Cardiac muscle cell (in vitro differentiated cells and primary cell): ENCODE measurements at regions not wholly inside any gene's neighbourhood (a gene's known extent, or its start where the extent isn't known, plus 50 kb on each side); places are given as distances from the start of the nearest gene placed in this dataset.

Experiments
- DNase-seq, 2 donors: peaks; one replicate each; pipeline versions ENCODE4 v3.0.0 to v3.0.0-alpha.2; 2010 to 2017; ENCODE audit warnings: low read depth in 1 of 2, low spot score in 1 of 2
- H3K27ac ChIP-seq: fragments of 200-600 bp; sonication (generic); 2 replicates; pipeline ENCODE4 v1.5.1; 2016
- H3K27me3 ChIP-seq: fragments of 200-600 bp; sonication (generic); 2 replicates; pipeline ENCODE4 v1.6.0; 2016; ENCODE audit warnings: control low read depth
- H3K36me3 ChIP-seq: fragments of 200-600 bp; sonication (generic); 2 replicates; pipeline ENCODE4 v1.5.1; 2016; ENCODE audit warnings: control low read depth
- H3K4me1 ChIP-seq: fragments of 200-600 bp; sonication (generic); 2 replicates; pipeline ENCODE4 v1.8.1; 2017; ENCODE audit warnings: low read depth, mild to moderate bottlenecking, mixed run types
- H3K4me3 ChIP-seq: fragments of 200-600 bp; sonication (generic); 2 replicates; pipeline ENCODE4 v1.5.1; 2016; ENCODE audit warnings: mild to moderate bottlenecking
- H3K9me3 ChIP-seq: fragments of 200-600 bp; sonication (generic); 2 replicates; pipeline ENCODE4 v1.5.1; 2017; ENCODE audit warnings: low read depth, mild to moderate bottlenecking, control low read depth
- TF ChIP-seq, protein P1 (sequence below): IDR thresholded peaks from 2 replicates; pipeline ENCODE4 v1.5.1; 2012; ENCODE audit warnings: low read depth, mild to moderate bottlenecking, low read length

DNA sequence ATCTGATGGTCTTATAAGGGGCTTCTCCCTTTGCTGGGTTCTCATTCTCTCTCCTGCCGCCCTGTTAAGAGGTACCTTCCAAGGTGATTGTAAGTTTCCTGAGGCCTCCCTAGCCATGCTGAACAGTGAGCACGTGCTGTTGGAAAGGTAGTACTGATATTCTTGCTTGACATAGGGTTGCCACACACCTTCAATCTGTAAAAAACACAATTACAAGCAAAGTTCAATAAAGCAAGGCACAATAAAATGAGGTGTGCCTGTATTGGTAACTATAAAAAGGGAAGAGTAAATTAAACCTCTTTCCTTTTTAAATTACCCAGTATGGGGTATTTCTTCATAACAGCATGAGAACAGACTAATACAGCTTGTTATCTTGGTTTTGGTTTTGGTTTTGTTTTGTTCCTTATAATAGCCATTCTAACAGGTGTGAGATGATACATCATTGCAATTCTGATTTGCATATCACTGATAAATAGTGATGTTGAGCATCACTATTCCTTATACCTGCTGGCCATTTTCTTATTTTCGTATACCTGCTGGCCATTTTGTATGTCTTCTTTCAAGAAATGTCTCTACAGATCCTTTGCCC, 164.9 kb upstream of the TRIM24 start:
- Histone ChIP-seq H3K9me3 (no peaks in the 10 kb centered on the region), H3K4me1 (no peaks in the 10 kb centered on the region), H3K27ac (no peak overlapping the region), H3K27me3 (no peaks in the 10 kb centered on the region), H3K36me3 (no peaks in the 10 kb centered on the region), H3K4me3 (no peak overlapping the region)
- TF ChIP-seq, protein P1, sequence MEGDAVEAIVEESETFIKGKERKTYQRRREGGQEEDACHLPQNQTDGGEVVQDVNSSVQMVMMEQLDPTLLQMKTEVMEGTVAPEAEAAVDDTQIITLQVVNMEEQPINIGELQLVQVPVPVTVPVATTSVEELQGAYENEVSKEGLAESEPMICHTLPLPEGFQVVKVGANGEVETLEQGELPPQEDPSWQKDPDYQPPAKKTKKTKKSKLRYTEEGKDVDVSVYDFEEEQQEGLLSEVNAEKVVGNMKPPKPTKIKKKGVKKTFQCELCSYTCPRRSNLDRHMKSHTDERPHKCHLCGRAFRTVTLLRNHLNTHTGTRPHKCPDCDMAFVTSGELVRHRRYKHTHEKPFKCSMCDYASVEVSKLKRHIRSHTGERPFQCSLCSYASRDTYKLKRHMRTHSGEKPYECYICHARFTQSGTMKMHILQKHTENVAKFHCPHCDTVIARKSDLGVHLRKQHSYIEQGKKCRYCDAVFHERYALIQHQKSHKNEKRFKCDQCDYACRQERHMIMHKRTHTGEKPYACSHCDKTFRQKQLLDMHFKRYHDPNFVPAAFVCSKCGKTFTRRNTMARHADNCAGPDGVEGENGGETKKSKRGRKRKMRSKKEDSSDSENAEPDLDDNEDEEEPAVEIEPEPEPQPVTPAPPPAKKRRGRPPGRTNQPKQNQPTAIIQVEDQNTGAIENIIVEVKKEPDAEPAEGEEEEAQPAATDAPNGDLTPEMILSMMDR: no peak
- DNase-seq: no peak

DNA sequence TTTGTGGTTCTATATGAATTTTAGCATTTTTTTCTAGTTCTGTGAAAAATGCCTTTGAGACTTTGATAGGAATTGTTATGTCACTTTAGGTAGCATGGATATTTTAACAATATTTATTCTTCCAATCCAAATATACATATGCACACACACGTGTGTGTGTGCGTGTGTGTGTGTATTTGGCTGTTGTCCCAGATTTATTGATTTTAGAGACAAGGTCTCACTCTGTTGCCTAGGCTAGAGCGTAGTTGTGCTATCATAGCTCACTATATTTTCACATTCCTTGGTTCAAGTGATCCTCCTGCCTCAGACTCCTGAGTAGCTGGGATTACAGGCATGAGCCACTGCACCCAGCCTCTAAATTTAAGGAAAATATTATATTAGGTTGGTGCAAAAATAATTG, 162.5 kb upstream of the TRIM24 start:
- no peak for DNase-seq

DNA sequence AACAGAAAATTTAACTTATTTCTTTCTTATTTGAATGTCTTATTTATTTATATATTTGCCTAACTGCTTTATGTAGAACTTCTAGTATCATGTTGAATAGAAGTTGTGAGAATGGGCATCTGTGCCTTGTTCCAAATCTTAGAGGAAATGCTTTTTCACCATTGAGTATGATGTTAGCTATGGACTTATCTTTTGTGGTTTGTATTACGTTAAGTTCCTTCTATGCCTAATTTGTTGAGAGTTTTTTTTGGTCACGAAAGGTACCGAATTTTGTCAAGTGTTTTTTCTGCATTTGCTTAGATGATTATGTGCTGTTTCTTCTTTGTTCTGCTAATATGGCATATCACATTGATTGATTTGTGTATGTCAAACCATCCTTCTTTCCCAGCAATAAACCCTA, 161.0 kb upstream of the TRIM24 start:
- no peak overlapping the region for H3K4me3 ChIP-seq
- no peaks in the 10 kb centered on the region for H3K9me3 ChIP-seq
- DNase-seq: peak in 1 of 2 donors; percentile 84
- H3K4me1 ChIP-seq: no peaks in the 10 kb centered on the region
- TF ChIP-seq, protein P1: no peak
- no peak overlapping the region for H3K27ac ChIP-seq
- no peaks in the 10 kb centered on the region for H3K36me3 ChIP-seq
- H3K27me3 ChIP-seq: no peaks in the 10 kb centered on the region

More for the DNA sequence above, 162.5 kb upstream of the TRIM24 start:
- TF ChIP-seq, protein P1: no peak
- no peak overlapping the region for H3K4me3 ChIP-seq
- no peak overlapping the region for H3K27ac ChIP-seq
- H3K9me3 ChIP-seq: no peaks in the 10 kb centered on the region
- no peaks in the 10 kb centered on the region for H3K27me3 ChIP-seq
- H3K36me3 ChIP-seq: no peaks in the 10 kb centered on the region
- no peaks in the 10 kb centered on the region for H3K4me1 ChIP-seq

DNA sequence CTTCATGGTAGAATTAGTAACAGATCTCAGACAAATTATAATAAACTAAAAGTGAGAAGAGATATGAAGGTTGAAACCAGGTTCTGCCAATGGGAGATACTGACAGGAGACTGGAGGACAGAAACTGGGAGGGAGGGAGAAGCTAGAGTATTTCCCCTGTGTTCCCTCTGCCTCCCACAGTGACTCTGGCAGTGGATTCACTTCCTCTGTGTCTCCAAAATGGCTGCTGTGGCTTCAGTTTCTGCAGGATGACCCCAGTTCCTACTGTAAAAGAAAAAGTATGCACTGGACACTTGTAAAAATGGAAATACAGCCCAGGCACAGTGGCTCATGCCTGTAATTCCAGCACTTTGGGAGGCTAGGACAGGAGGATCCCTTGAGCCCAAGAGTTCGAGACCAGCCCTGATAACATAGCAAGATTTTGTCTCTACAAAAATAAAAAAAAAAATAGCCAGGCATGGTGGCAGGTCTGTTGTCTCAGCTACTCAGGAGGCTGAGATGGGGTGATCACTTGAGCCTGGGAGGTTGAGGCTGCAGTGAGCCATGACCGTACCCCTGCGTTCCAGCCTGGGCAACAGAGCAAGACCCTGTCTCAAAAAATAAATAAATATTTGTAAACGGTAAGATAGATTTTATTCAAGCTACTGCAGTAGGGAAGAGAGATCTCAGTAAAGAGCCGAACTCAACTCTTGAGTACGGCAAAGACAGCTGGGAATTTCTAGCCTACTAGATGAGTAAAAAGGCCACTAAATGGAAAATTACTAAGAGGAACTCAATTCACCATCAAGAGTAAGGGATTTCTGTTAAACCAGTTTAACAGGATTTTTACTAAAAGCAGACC, 156.6 kb upstream of the TRIM24 start:
- no peak for DNase-seq
- H3K9me3 ChIP-seq: no peaks in the 10 kb centered on the region
- H3K36me3 ChIP-seq: no peaks in the 10 kb centered on the region
- H3K27ac ChIP-seq: no peak overlapping the region
- H3K4me1 ChIP-seq: no peaks in the 10 kb centered on the region
- no peaks in the 10 kb centered on the region for H3K27me3 ChIP-seq
- TF ChIP-seq, protein P1: no peak
- no peak overlapping the region for H3K4me3 ChIP-seq

DNA sequence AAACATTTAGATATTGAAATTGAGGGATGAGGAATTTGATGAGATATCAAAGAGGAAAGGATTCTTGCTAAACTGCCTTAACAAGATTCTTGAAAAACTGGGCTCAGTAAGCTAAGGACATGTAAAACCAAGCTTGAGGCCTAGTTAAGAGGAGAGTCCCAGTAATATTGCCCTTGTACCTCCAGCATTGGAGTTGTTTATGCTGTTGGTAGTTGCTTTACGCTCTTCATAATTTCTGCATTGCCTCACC, 156.1 kb upstream of the TRIM24 start:
- Histone ChIP-seq H3K4me1 (no peaks in the 10 kb centered on the region), H3K27ac (no peak overlapping the region), H3K4me3 (no peak overlapping the region), H3K27me3 (no peaks in the 10 kb centered on the region), H3K9me3 (no peaks in the 10 kb centered on the region), H3K36me3 (no peaks in the 10 kb centered on the region)
- TF ChIP-seq, protein P1: no peak
- DNase-seq: no peak
